Stomach (tissue), 8 donors: ENCODE measurements at regions not wholly inside any gene's neighbourhood (a gene's known extent, or its start where the extent isn't known, plus 50 kb on each side); places are given as distances from the start of the nearest gene placed in this dataset.

ENCODE experiments used
- DNase-seq, 2 donors: peaks; one replicate each; pipeline versions ENCODE4 v3.0.0 to v3.0.0-alpha.2; 2013 to 2019
- H3K27ac ChIP-seq, 5 donors: fragments of 200-600 bp in 4 of 5; sonication (generic) in 4 of 5; one replicate each; pipeline ENCODE4 v1.5.1; 2013 to 2019; ENCODE audit warnings: mild to moderate bottlenecking in 1 of 5, moderate library complexity in 1 of 5
- H3K27me3 ChIP-seq, 3 donors: fragments of 200-600 bp; sonication (generic); one replicate each; pipeline ENCODE4 v1.5.1; 2017 to 2019; ENCODE audit warnings: mixed run types in 1 of 3
- H3K36me3 ChIP-seq, 4 donors: fragments of 200-600 bp; sonication (generic); 1 replicate in 3 of 4; 2 replicates in 1 of 4; pipeline ENCODE4 v1.5.1; 2016 to 2019
- H3K4me1 ChIP-seq, 4 donors: fragments of 200-600 bp; sonication (generic); one replicate each; pipeline ENCODE4 v1.5.1; 2016 to 2019
- H3K4me3 ChIP-seq, 4 donors: fragments of 200-600 bp; sonication (generic) in 3 of 4; one replicate each; pipeline ENCODE4 v1.5.1; 2016 to 2019; ENCODE audit warnings: mild to moderate bottlenecking in 1 of 4
- H3K9me3 ChIP-seq, 4 donors: fragments of 200-600 bp; sonication (generic); one replicate each; pipeline ENCODE4 v1.5.1; 2016 to 2019
- CTCF ChIP-seq, 7 experiments: fragments of 450-650 bp in 4 of 7; fragments of 200-600 bp in 3 of 7; sonication (generic) in 3 of 7; IDR thresholded peaks; one replicate each; pipeline ENCODE4 v1.5.1; 2016 to 2019; ENCODE audit warnings: antibody characterized with exemption in 7 of 7, control low read depth in 2 of 7, mild to moderate bottlenecking in 1 of 7
- EP300 ChIP-seq: sonication (generic); formaldehyde crosslinking; IDR thresholded peaks from one replicate; pipeline ENCODE4 v1.6.1; 2017; ENCODE audit warnings: antibody characterized with exemption
- POLR2A ChIP-seq, 4 donors: fragments of 450-650 bp; IDR thresholded peaks; one replicate each; pipeline ENCODE4 v1.6.1; 2016; ENCODE audit warnings: antibody characterized with exemption in 4 of 4, control low read depth in 2 of 4, mild to moderate bottlenecking in 1 of 4, moderate library complexity in 1 of 4
- POLR2AphosphoS5 ChIP-seq, 3 donors: sonication (generic); formaldehyde crosslinking; IDR thresholded peaks; one replicate each; pipeline ENCODE4 v1.6.1; 2016; ENCODE audit warnings: antibody characterized with exemption in 3 of 3
- WGBS, 5 donors: extraction: QIAGEN DNeasy Blood & Tissue Kit in 3 of 5; methylation state at CpG; one replicate each; pipeline versions ENCODE4 v1.1.5 to v1.1.7; 2013 to 2018; 5-methylcytosine and 5-hydroxymethylcytosine counted together
- intact Hi-C: fragments of 100-400 bp; cut with DNase I; formaldehyde crosslinking; loops from one replicate; pipeline ENCODE4 v1.15.1; 2023; ENCODE audit warnings: low total_unique reads
- donor health status: healthy with polysubstance abuse.
- donor health status: Bipolar disorder and iron deficiency.
- donor health status: healthy.

- intact Hi-C loops, result no loop called here
- Histone ChIP-seq H3K9me3 (no peaks in the 10 kb centered on the region), H3K27me3 (no peaks in the 10 kb centered on the region), H3K27ac (no peak overlapping the region), H3K36me3 (no peaks in the 10 kb centered on the region), H3K4me1 (no peaks in the 10 kb centered on the region), H3K4me3 (no peak overlapping the region)
- no peak for DNase-seq
- 80 to 90% (median 85%) methylated on average over 7 of the region's 7 CpGs for WGBS, 5 donors
- TF ChIP-seq POLR2A (IDR thresholded peaks at IDR 0.05), result no peak
- TF ChIP-seq POLR2AphosphoS5 (IDR thresholded peaks at IDR 0.05), result no peak
- no peak for TF ChIP-seq EP300
- TF ChIP-seq CTCF (IDR thresholded peaks at IDR 0.05), result no peak
Measured at GRCh38 chr18:46398005-46398404, 259.0 kb downstream of the LOXHD1 start.

- intact Hi-C loops, result no loop called here
- no peaks in the 10 kb centered on the region for H3K27me3 ChIP-seq
- no peak for DNase-seq
- no peak for TF ChIP-seq POLR2AphosphoS5 (IDR thresholded peaks at IDR 0.05)
- TF ChIP-seq POLR2A (IDR thresholded peaks at IDR 0.05), result no peak
- TF ChIP-seq EP300, result no peak
- no peak for TF ChIP-seq CTCF (IDR thresholded peaks at IDR 0.05)
- no peaks in the 10 kb centered on the region for H3K4me1 ChIP-seq
- no peak overlapping the region for H3K4me3 ChIP-seq
- 73 to 80% (median 74%) methylated on average over 6 to 9 of the region's 9 CpGs for WGBS, 5 donors
- H3K9me3 ChIP-seq, result no peaks in the 10 kb centered on the region
- no peaks in the 10 kb centered on the region for H3K36me3 ChIP-seq
- H3K27ac ChIP-seq, result no peak overlapping the region
Measured at GRCh38 chr18:46398625-46399024, 258.4 kb downstream of the LOXHD1 start.

DNA sequence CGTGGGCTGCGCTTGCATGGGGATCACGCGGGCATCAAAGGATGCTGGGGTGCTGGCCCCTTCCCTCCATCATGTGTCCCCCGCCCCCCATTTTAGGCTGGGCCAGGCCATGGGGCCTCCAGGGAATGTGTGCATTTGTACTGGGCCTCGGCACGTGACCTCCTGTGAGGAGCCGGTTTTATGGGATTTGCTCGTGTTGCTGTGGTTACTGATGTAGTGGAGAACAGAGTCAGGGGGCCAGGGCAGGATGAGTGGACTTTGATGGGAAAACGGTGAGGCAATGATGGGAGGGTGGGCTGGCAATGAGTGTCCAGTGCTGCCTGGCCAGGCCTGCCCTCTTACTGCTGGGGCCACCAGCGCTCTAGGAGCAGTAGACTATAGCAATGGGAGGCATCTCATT lies 257.7 kb downstream of the LOXHD1 start:
- no peaks in the 10 kb centered on the region for H3K27me3 ChIP-seq
- H3K36me3 ChIP-seq, result no peaks in the 10 kb centered on the region
- H3K9me3 ChIP-seq, result no peaks in the 10 kb centered on the region
- intact Hi-C loops, result no loop called here
- H3K4me1 ChIP-seq, result no peaks in the 10 kb centered on the region
- H3K4me3 ChIP-seq, result no peak overlapping the region
- TF ChIP-seq EP300 (no peak), POLR2AphosphoS5 (IDR thresholded peaks at IDR 0.05) (no peak), POLR2A (IDR thresholded peaks at IDR 0.05) (no peak), CTCF (IDR thresholded peaks at IDR 0.05) (no peak)
- DNase-seq, result no peak
- no peak overlapping the region for H3K27ac ChIP-seq
- WGBS, 5 donors, result 81 to 97% (median 87%) methylated on average over 10 to 11 of the region's 11 CpGs

- no peak for DNase-seq
- H3K27me3 ChIP-seq, result no peaks in the 10 kb centered on the region
- no peak overlapping the region for H3K4me3 ChIP-seq
- 77 to 95% (median 84%) methylated on average over 8 of the region's 8 CpGs for WGBS, 5 donors
- H3K4me1 ChIP-seq, result no peaks in the 10 kb centered on the region
- TF ChIP-seq EP300 (no peak), POLR2AphosphoS5 (IDR thresholded peaks at IDR 0.05) (no peak), POLR2A (IDR thresholded peaks at IDR 0.05) (no peak)
- no peaks in the 10 kb centered on the region for H3K36me3 ChIP-seq
- H3K9me3 ChIP-seq, result no peaks in the 10 kb centered on the region
- intact Hi-C loops, result no loop called here
- H3K27ac ChIP-seq, result no peak overlapping the region
Measured at GRCh38 chr18:46400449-46400848, 256.6 kb downstream of the LOXHD1 start.

DNA sequence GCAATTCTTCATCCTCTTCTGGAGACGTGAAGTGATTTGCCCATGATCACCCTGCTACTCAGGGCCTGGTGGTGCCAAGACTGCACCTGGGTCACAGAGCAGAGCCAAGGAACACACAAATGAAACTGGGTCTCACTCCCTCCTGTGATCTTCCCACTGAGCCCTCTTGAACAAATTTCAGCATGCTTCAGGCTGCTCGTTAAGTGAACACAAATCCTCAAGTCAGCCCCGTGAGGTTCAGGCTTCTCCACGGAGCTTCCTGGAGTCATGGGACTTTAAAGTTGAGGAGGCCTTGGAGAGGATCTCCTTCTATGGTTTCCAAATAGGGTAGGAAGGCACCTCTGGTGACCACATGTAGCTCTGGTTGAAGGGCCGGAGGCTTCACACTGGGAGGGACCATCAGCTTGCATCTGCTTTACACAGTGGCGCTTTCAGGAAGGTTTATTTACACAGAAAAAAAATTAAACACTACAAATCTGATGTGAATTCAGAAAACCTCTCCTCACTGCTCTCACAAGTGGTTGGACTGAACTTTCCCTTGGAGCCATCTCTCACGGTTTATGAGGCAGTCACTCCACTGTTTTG lies 255.4 kb downstream of the LOXHD1 start:
- WGBS, 5 donors, result 54 to 68% (median 60%) methylated on average over 7 of the region's 7 CpGs
- intact Hi-C loops, result no loop called here

More for the DNA sequence above, 255.4 kb downstream of the LOXHD1 start:
- no peak for TF ChIP-seq POLR2AphosphoS5 (IDR thresholded peaks at IDR 0.05)
- no peak for TF ChIP-seq EP300
- no peak for TF ChIP-seq CTCF (IDR thresholded peaks at IDR 0.05)
- TF ChIP-seq POLR2A (IDR thresholded peaks at IDR 0.05), result no peak
- Histone ChIP-seq H3K9me3 (no peaks in the 10 kb centered on the region), H3K4me1 (peaks cover 0 to 4% (median 0%) of the 10 kb centered on the region in 4 donors), H3K4me3 (no peak overlapping the region), H3K27ac (no peak overlapping the region), H3K36me3 (no peaks in the 10 kb centered on the region), H3K27me3 (peaks cover 0 to 3% (median 0%) of the 10 kb centered on the region in 3 donors)
- no peak for DNase-seq
